ENCODE measurements at regions not wholly inside any gene's neighbourhood (a gene's known extent, or its start where the extent isn't known, plus 50 kb on each side); places are given as distances from the start of the nearest gene placed in this dataset.

DNA sequence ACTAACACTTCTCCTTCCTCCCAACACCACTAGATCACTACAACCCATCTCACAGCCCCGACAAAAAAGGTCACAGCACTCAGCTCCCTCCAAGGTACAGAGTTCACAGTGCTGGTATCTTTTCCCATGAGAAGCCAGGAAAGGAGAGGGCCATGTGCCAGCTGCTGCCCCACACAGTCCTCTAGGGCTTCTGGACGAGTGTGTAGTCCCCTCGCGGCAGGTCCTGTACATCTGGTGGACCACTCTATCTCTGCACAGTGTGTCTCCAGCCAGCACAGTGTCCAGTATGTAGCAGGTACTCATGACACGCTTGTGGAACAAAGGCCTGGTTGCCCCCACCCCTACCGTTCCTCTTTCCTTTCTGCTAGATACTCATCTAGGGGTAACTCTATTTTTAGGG, 134.4 kb upstream of the FOXN3 start:
- no peak for TF ChIP-seq RFX5 (IDR thresholded peaks at IDR 0.05; ENCODE audit: low read length)
- TF ChIP-seq, protein P1, sequence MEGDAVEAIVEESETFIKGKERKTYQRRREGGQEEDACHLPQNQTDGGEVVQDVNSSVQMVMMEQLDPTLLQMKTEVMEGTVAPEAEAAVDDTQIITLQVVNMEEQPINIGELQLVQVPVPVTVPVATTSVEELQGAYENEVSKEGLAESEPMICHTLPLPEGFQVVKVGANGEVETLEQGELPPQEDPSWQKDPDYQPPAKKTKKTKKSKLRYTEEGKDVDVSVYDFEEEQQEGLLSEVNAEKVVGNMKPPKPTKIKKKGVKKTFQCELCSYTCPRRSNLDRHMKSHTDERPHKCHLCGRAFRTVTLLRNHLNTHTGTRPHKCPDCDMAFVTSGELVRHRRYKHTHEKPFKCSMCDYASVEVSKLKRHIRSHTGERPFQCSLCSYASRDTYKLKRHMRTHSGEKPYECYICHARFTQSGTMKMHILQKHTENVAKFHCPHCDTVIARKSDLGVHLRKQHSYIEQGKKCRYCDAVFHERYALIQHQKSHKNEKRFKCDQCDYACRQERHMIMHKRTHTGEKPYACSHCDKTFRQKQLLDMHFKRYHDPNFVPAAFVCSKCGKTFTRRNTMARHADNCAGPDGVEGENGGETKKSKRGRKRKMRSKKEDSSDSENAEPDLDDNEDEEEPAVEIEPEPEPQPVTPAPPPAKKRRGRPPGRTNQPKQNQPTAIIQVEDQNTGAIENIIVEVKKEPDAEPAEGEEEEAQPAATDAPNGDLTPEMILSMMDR (IDR thresholded peaks at IDR 0.05), result no peak
- no peak for TF ChIP-seq TAF1 (IDR thresholded peaks at IDR 0.05; ENCODE audit: borderline replicate concordance, low read depth, low read length)
- no peak for TF ChIP-seq SMC3 (IDR thresholded peaks at IDR 0.05; ENCODE audit: low read depth, low read length)
- TF ChIP-seq MAX (IDR thresholded peaks at IDR 0.05; ENCODE audit: low read depth), result no peak
- no peak for TF ChIP-seq FOXM1 (IDR thresholded peaks at IDR 0.05; ENCODE audit: low read depth)
- no peak for TF ChIP-seq SIN3A (IDR thresholded peaks at IDR 0.05; ENCODE audit: borderline replicate concordance, low read depth, low read length)
- TF ChIP-seq RXRA (IDR thresholded peaks at IDR 0.05; ENCODE audit: borderline replicate concordance, low read depth), result no peak
- TF ChIP-seq, protein P2, sequence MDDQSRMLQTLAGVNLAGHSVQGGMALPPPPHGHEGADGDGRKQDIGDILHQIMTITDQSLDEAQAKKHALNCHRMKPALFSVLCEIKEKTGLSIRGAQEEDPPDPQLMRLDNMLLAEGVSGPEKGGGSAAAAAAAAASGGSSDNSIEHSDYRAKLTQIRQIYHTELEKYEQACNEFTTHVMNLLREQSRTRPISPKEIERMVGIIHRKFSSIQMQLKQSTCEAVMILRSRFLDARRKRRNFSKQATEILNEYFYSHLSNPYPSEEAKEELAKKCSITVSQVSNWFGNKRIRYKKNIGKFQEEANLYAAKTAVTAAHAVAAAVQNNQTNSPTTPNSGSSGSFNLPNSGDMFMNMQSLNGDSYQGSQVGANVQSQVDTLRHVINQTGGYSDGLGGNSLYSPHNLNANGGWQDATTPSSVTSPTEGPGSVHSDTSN (IDR thresholded peaks at IDR 0.05), result no peak
